HL-60 (cell line): ENCODE measurements at regions not wholly inside any gene's neighbourhood (a gene's known extent, or its start where the extent isn't known, plus 50 kb on each side); places are given as distances from the start of the nearest gene placed in this dataset.

Source experiments
- GABPA ChIP-seq: IDR thresholded peaks from 2 replicates; pipeline ENCODE4 v1.6.1; 2012; ENCODE audit warnings: low read depth
- POLR2AphosphoS5 ChIP-seq: IDR thresholded peaks from 2 replicates; pipeline ENCODE4 v1.6.1; 2012; ENCODE audit warnings: low read depth
- REST ChIP-seq: IDR thresholded peaks from 2 replicates; pipeline ENCODE4 v1.6.1; 2012; ENCODE audit warnings: low read depth; ENCODE audit not compliant: insufficient replicate concordance
- TF ChIP-seq, protein P1 (sequence below): IDR thresholded peaks from one replicate; pipeline ENCODE4 v1.5.1; 2011; ENCODE audit warnings: low read length, control low read depth, inconsistent platforms; ENCODE audit not compliant: insufficient read depth

DNA sequence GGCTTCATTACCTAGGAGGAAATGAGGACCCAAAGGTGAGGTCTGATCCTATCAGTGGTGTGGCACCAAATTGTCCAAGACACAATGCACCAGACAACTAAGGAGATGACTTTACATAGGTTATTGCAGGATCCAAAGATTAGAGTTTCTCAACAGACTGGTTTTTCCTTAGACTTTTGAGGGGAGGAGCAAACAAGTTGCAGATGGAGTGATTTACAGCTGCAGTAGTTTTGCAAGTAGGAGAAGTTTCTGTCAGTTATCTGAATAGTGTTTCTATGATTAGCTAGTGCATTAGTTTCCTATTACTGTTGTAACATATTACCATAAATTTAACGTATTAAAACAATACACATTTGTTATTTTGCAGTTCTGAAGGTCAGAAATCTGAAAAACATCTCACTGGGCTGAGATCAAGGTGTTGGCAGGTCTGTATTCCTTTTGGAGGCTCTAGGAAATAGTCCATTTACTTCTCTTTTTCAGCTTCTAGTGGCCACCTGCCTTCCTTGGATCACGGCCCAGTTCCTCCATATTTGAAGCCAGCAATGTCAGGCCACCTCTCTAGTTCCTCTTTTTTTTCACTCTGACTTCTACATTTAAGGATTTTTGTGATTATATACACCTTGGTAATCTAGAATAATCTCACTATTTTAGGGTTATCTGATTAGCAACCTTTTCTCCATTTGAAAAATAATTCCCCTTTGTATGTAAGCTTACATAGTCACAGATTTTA, 994.9 kb downstream of the REEP3 start:
- TF ChIP-seq, protein P1, sequence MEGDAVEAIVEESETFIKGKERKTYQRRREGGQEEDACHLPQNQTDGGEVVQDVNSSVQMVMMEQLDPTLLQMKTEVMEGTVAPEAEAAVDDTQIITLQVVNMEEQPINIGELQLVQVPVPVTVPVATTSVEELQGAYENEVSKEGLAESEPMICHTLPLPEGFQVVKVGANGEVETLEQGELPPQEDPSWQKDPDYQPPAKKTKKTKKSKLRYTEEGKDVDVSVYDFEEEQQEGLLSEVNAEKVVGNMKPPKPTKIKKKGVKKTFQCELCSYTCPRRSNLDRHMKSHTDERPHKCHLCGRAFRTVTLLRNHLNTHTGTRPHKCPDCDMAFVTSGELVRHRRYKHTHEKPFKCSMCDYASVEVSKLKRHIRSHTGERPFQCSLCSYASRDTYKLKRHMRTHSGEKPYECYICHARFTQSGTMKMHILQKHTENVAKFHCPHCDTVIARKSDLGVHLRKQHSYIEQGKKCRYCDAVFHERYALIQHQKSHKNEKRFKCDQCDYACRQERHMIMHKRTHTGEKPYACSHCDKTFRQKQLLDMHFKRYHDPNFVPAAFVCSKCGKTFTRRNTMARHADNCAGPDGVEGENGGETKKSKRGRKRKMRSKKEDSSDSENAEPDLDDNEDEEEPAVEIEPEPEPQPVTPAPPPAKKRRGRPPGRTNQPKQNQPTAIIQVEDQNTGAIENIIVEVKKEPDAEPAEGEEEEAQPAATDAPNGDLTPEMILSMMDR, result no peak
- TF ChIP-seq POLR2AphosphoS5, result no peak
- TF ChIP-seq GABPA, result no peak
- no peak for TF ChIP-seq REST
